ENCODE measurements at regions not wholly inside any gene's neighbourhood (a gene's known extent, or its start where the extent isn't known, plus 50 kb on each side); places are given as distances from the start of the nearest gene placed in this dataset.

- Mint-ChIP-seq H3K4me3 (no peak overlapping the region), H3K36me3 (ENCODE audit: insufficient read depth) (no peaks in the 10 kb centered on the region), H3K27ac (ENCODE audit: low read depth) (no peak overlapping the region), H3K27me3 (no peaks in the 10 kb centered on the region), H3K4me1 (peaks cover 20% of the 10 kb centered on the region), H3K9me3 (no peaks in the 10 kb centered on the region)
- no peak for DNase-seq (ENCODE audit: low spot score in 2 of 2)
- no peak for ATAC-seq (replicated peaks; ENCODE audit: extremely low read depth, poor library complexity, severe bottlenecking)
Observed at GRCh38 chr3:59519094-59519493, 469.3 kb upstream of the CFAP20DC start.

GRCh38 chr3:59518283-59519055 lies 468.6 kb upstream of the CFAP20DC start:
- no peak overlapping the region for H3K4me3 Mint-ChIP-seq
- no peaks in the 10 kb centered on the region for H3K36me3 Mint-ChIP-seq (ENCODE audit: insufficient read depth)
- H3K9me3 Mint-ChIP-seq, result no peaks in the 10 kb centered on the region
- peaks cover 20% of the 10 kb centered on the region for H3K4me1 Mint-ChIP-seq
- no peak for DNase-seq (ENCODE audit: low spot score in 2 of 2)
- H3K27me3 Mint-ChIP-seq, result no peaks in the 10 kb centered on the region
- no peak overlapping the region for H3K27ac Mint-ChIP-seq (ENCODE audit: low read depth)
- no peak for ATAC-seq (replicated peaks; ENCODE audit: extremely low read depth, poor library complexity, severe bottlenecking)

- Mint-ChIP-seq H3K4me1 (peaks cover 20% of the 10 kb centered on the region), H3K4me3 (no peak overlapping the region), H3K27me3 (no peaks in the 10 kb centered on the region), H3K9me3 (no peaks in the 10 kb centered on the region), H3K36me3 (ENCODE audit: insufficient read depth) (no peaks in the 10 kb centered on the region), H3K27ac (ENCODE audit: low read depth) (no peak overlapping the region)
- no peak for ATAC-seq (replicated peaks; ENCODE audit: extremely low read depth, poor library complexity, severe bottlenecking)
- no peak for DNase-seq (ENCODE audit: low spot score in 2 of 2)
Observed at GRCh38 chr3:59517388-59517787, 467.6 kb upstream of the CFAP20DC start.

GRCh38 chr3:59515966-59516365 lies 466.1 kb upstream of the CFAP20DC start:
- no peaks in the 10 kb centered on the region for H3K9me3 Mint-ChIP-seq
- H3K4me3 Mint-ChIP-seq, result no peak overlapping the region
- H3K27ac Mint-ChIP-seq (ENCODE audit: low read depth), result no peak overlapping the region
- DNase-seq (ENCODE audit: low spot score in 2 of 2), result no peak
- no peaks in the 10 kb centered on the region for H3K36me3 Mint-ChIP-seq (ENCODE audit: insufficient read depth)
- no peak for ATAC-seq (replicated peaks; ENCODE audit: extremely low read depth, poor library complexity, severe bottlenecking)
- H3K4me1 Mint-ChIP-seq, result peaks cover 27% of the 10 kb centered on the region
- H3K27me3 Mint-ChIP-seq, result no peaks in the 10 kb centered on the region

GRCh38 chr3:59514865-59515482 lies 465.1 kb upstream of the CFAP20DC start:
- no peaks in the 10 kb centered on the region for H3K36me3 Mint-ChIP-seq (ENCODE audit: insufficient read depth)
- DNase-seq (ENCODE audit: low spot score in 2 of 2), result peak in 1 of 2 donors; percentile 33
- H3K27me3 Mint-ChIP-seq, result no peaks in the 10 kb centered on the region
- peak overlapping the region; percentile 72 for H3K27ac Mint-ChIP-seq (ENCODE audit: low read depth)
- H3K4me1 Mint-ChIP-seq, result peaks cover 27% of the 10 kb centered on the region
- no peak overlapping the region for H3K4me3 Mint-ChIP-seq
- H3K9me3 Mint-ChIP-seq, result no peaks in the 10 kb centered on the region
- peak; percentile 96 for ATAC-seq (replicated peaks; ENCODE audit: extremely low read depth, poor library complexity, severe bottlenecking)

- Mint-ChIP-seq H3K9me3 (no peaks in the 10 kb centered on the region), H3K27me3 (no peaks in the 10 kb centered on the region), H3K27ac (ENCODE audit: low read depth) (no peak overlapping the region), H3K4me1 (peaks cover 27% of the 10 kb centered on the region), H3K36me3 (ENCODE audit: insufficient read depth) (no peaks in the 10 kb centered on the region), H3K4me3 (no peak overlapping the region)
- ATAC-seq (replicated peaks; ENCODE audit: extremely low read depth, poor library complexity, severe bottlenecking) (no peak), DNase-seq (ENCODE audit: low spot score in 2 of 2) (no peak)
Observed at GRCh38 chr3:59513570-59513969, 463.7 kb upstream of the CFAP20DC start.

GRCh38 chr3:59512066-59512465 lies 462.2 kb upstream of the CFAP20DC start:
- no peak overlapping the region for H3K4me3 Mint-ChIP-seq
- no peak overlapping the region for H3K27ac Mint-ChIP-seq (ENCODE audit: low read depth)
- DNase-seq (ENCODE audit: low spot score in 2 of 2) (no peak), ATAC-seq (replicated peaks; ENCODE audit: extremely low read depth, poor library complexity, severe bottlenecking) (no peak)
- no peaks in the 10 kb centered on the region for H3K27me3 Mint-ChIP-seq
- H3K9me3 Mint-ChIP-seq, result no peaks in the 10 kb centered on the region
- H3K36me3 Mint-ChIP-seq (ENCODE audit: insufficient read depth), result no peaks in the 10 kb centered on the region
- peaks cover 27% of the 10 kb centered on the region for H3K4me1 Mint-ChIP-seq

- ATAC-seq (replicated peaks; ENCODE audit: extremely low read depth, poor library complexity, severe bottlenecking), result no peak
- Mint-ChIP-seq H3K27ac (ENCODE audit: low read depth) (no peak overlapping the region), H3K36me3 (ENCODE audit: insufficient read depth) (no peaks in the 10 kb centered on the region), H3K4me3 (no peak overlapping the region), H3K9me3 (no peaks in the 10 kb centered on the region), H3K27me3 (no peaks in the 10 kb centered on the region), H3K4me1 (peaks cover 18% of the 10 kb centered on the region)
- no peak for DNase-seq (ENCODE audit: low spot score in 2 of 2)
Observed at GRCh38 chr3:59510576-59510975, 460.8 kb upstream of the CFAP20DC start.

GRCh38 chr3:59508273-59508672 lies 458.4 kb upstream of the CFAP20DC start:
- Mint-ChIP-seq H3K4me3 (no peak overlapping the region), H3K9me3 (peaks cover 5% of the 10 kb centered on the region), H3K27ac (ENCODE audit: low read depth) (no peak overlapping the region), H3K36me3 (ENCODE audit: insufficient read depth) (no peaks in the 10 kb centered on the region), H3K27me3 (no peaks in the 10 kb centered on the region), H3K4me1 (peaks cover 7% of the 10 kb centered on the region)
- DNase-seq (ENCODE audit: low spot score in 2 of 2) (no peak), ATAC-seq (replicated peaks; ENCODE audit: extremely low read depth, poor library complexity, severe bottlenecking) (no peak)

- H3K27me3 Mint-ChIP-seq, result no peaks in the 10 kb centered on the region
- H3K4me1 Mint-ChIP-seq, result no peaks in the 10 kb centered on the region
- H3K9me3 Mint-ChIP-seq, result peaks cover 5% of the 10 kb centered on the region
- no peak overlapping the region for H3K4me3 Mint-ChIP-seq
- no peak for ATAC-seq (replicated peaks; ENCODE audit: extremely low read depth, poor library complexity, severe bottlenecking)
- no peak overlapping the region for H3K27ac Mint-ChIP-seq (ENCODE audit: low read depth)
- no peaks in the 10 kb centered on the region for H3K36me3 Mint-ChIP-seq (ENCODE audit: insufficient read depth)
- DNase-seq (ENCODE audit: low spot score in 2 of 2), result no peak
Observed at GRCh38 chr3:59506191-59506590, 456.4 kb upstream of the CFAP20DC start.

GRCh38 chr3:59503441-59503840 lies 453.6 kb upstream of the CFAP20DC start:
- no peak for DNase-seq (ENCODE audit: low spot score in 2 of 2)
- Mint-ChIP-seq H3K9me3 (peaks cover 5% of the 10 kb centered on the region), H3K27me3 (no peaks in the 10 kb centered on the region), H3K4me1 (no peaks in the 10 kb centered on the region), H3K36me3 (ENCODE audit: insufficient read depth) (no peaks in the 10 kb centered on the region), H3K27ac (ENCODE audit: low read depth) (no peak overlapping the region), H3K4me3 (no peak overlapping the region)
- no peak for ATAC-seq (replicated peaks; ENCODE audit: extremely low read depth, poor library complexity, severe bottlenecking)

GRCh38 chr3:59502806-59503205 lies 453.0 kb upstream of the CFAP20DC start:
- no peak overlapping the region for H3K4me3 Mint-ChIP-seq
- DNase-seq (ENCODE audit: low spot score in 2 of 2), result no peak
- H3K9me3 Mint-ChIP-seq, result peaks cover 5% of the 10 kb centered on the region
- no peak overlapping the region for H3K27ac Mint-ChIP-seq (ENCODE audit: low read depth)
- H3K27me3 Mint-ChIP-seq, result no peaks in the 10 kb centered on the region
- no peak for ATAC-seq (replicated peaks; ENCODE audit: extremely low read depth, poor library complexity, severe bottlenecking)
- H3K36me3 Mint-ChIP-seq (ENCODE audit: insufficient read depth), result no peaks in the 10 kb centered on the region
- H3K4me1 Mint-ChIP-seq, result no peaks in the 10 kb centered on the region

- no peak for ATAC-seq (replicated peaks; ENCODE audit: extremely low read depth, poor library complexity, severe bottlenecking)
- no peak overlapping the region for H3K4me3 Mint-ChIP-seq
Observed at GRCh38 chr3:59499954-59500353, 450.1 kb upstream of the CFAP20DC start.

More at GRCh38 chr3:59499954-59500353, 450.1 kb upstream of the CFAP20DC start:
- peaks cover 5% of the 10 kb centered on the region for H3K9me3 Mint-ChIP-seq
- H3K36me3 Mint-ChIP-seq (ENCODE audit: insufficient read depth), result no peaks in the 10 kb centered on the region
- no peaks in the 10 kb centered on the region for H3K4me1 Mint-ChIP-seq
- H3K27me3 Mint-ChIP-seq, result no peaks in the 10 kb centered on the region
- no peak for DNase-seq (ENCODE audit: low spot score in 2 of 2)
- H3K27ac Mint-ChIP-seq (ENCODE audit: low read depth), result no peak overlapping the region

Measured in central memory CD8-positive, alpha-beta T cell (primary cell).